ENCODE measurements at regions not wholly inside any gene's neighbourhood (a gene's known extent, or its start where the extent isn't known, plus 50 kb on each side); places are given as distances from the start of the nearest gene placed in this dataset.

GRCh38 chr1:96962751-96963211, 241.2 kb downstream of the PTBP2 start:
- H3K4me1 ChIP-seq (ENCODE audit: control insufficient read depth, insufficient read depth, low read length), result no peaks in the 10 kb centered on the region
- no peak for DNase-seq (ENCODE audit: low read depth, low spot score)
- H3K4me3 ChIP-seq (ENCODE audit: low read length), result no peak overlapping the region
- no peaks in the 10 kb centered on the region for H3K9me3 ChIP-seq (ENCODE audit: control insufficient read depth, insufficient read depth, low read length)
- WGBS (ENCODE audit: insufficient coverage, insufficient read length), result no CpG with 5 or more reads among the region's 4 CpGs
- no peak overlapping the region for H3K27ac ChIP-seq (ENCODE audit: low read length)
- H3K36me3 ChIP-seq (ENCODE audit: control insufficient read depth, insufficient read depth, low read length), result no peaks in the 10 kb centered on the region
- H3K27me3 ChIP-seq (ENCODE audit: control insufficient read depth, insufficient read depth, low read length), result no peaks in the 10 kb centered on the region

GRCh38 chr1:96964761-96965160, 243.2 kb downstream of the PTBP2 start:
- DNase-seq (ENCODE audit: low read depth, low spot score), result no peak
- Histone ChIP-seq H3K27me3 (ENCODE audit: control insufficient read depth, insufficient read depth, low read length) (no peaks in the 10 kb centered on the region), H3K27ac (ENCODE audit: low read length) (no peak overlapping the region), H3K36me3 (ENCODE audit: control insufficient read depth, insufficient read depth, low read length) (0 out of 2 replicates have a peak, but pooled peaks cover 2% of the 10 kb centered on the region), H3K4me1 (ENCODE audit: control insufficient read depth, insufficient read depth, low read length) (no peaks in the 10 kb centered on the region), H3K9me3 (ENCODE audit: control insufficient read depth, insufficient read depth, low read length) (no peaks in the 10 kb centered on the region), H3K4me3 (ENCODE audit: low read length) (no peak overlapping the region)
- WGBS (ENCODE audit: insufficient coverage, insufficient read length), result no CpG with 5 or more reads among the region's 1 CpG

GRCh38 chr1:96966536-96967138, 245.1 kb downstream of the PTBP2 start:
- Histone ChIP-seq H3K9me3 (ENCODE audit: control insufficient read depth, insufficient read depth, low read length) (no peaks in the 10 kb centered on the region), H3K4me3 (ENCODE audit: low read length) (no peak overlapping the region), H3K36me3 (ENCODE audit: control insufficient read depth, insufficient read depth, low read length) (0 out of 2 replicates have a peak, but pooled peaks cover 2% of the 10 kb centered on the region), H3K27ac (ENCODE audit: low read length) (no peak overlapping the region), H3K4me1 (ENCODE audit: control insufficient read depth, insufficient read depth, low read length) (no peaks in the 10 kb centered on the region), H3K27me3 (ENCODE audit: control insufficient read depth, insufficient read depth, low read length) (no peaks in the 10 kb centered on the region)
- DNase-seq (ENCODE audit: low read depth, low spot score), result peak; percentile 58
- WGBS (ENCODE audit: insufficient coverage, insufficient read length), result no CpG with 5 or more reads among the region's 15 CpGs

GRCh38 chr1:96967311-96967710, 245.7 kb downstream of the PTBP2 start:
- no peak for DNase-seq (ENCODE audit: low read depth, low spot score)
- Histone ChIP-seq H3K27ac (ENCODE audit: low read length) (no peak overlapping the region), H3K36me3 (ENCODE audit: control insufficient read depth, insufficient read depth, low read length) (0 out of 2 replicates have a peak, but pooled peaks cover 2% of the 10 kb centered on the region), H3K9me3 (ENCODE audit: control insufficient read depth, insufficient read depth, low read length) (no peaks in the 10 kb centered on the region), H3K4me3 (ENCODE audit: low read length) (no peak overlapping the region), H3K27me3 (ENCODE audit: control insufficient read depth, insufficient read depth, low read length) (no peaks in the 10 kb centered on the region), H3K4me1 (ENCODE audit: control insufficient read depth, insufficient read depth, low read length) (no peaks in the 10 kb centered on the region)
- no CpG with 5 or more reads among the region's 8 CpGs for WGBS (ENCODE audit: insufficient coverage, insufficient read length)

- H3K9me3 ChIP-seq (ENCODE audit: control insufficient read depth, insufficient read depth, low read length), result no peaks in the 10 kb centered on the region
- no peaks in the 10 kb centered on the region for H3K27me3 ChIP-seq (ENCODE audit: control insufficient read depth, insufficient read depth, low read length)
- no CpG with 5 or more reads among the region's 7 CpGs for WGBS (ENCODE audit: insufficient coverage, insufficient read length)
- H3K4me3 ChIP-seq (ENCODE audit: low read length), result no peak overlapping the region
- no peak overlapping the region for H3K27ac ChIP-seq (ENCODE audit: low read length)
- DNase-seq (ENCODE audit: low read depth, low spot score), result no peak
- H3K4me1 ChIP-seq (ENCODE audit: control insufficient read depth, insufficient read depth, low read length), result no peaks in the 10 kb centered on the region
- H3K36me3 ChIP-seq (ENCODE audit: control insufficient read depth, insufficient read depth, low read length), result 0 out of 2 replicates have a peak, but pooled peaks cover 2% of the 10 kb centered on the region
These were observed 247.0 kb downstream of the PTBP2 start for GRCh38 chr1:96968541-96968940.

- H3K36me3 ChIP-seq (ENCODE audit: control insufficient read depth, insufficient read depth, low read length), result 0 out of 2 replicates have a peak, but pooled peaks cover 2% of the 10 kb centered on the region
- no peak for DNase-seq (ENCODE audit: low read depth, low spot score)
- WGBS (ENCODE audit: insufficient coverage, insufficient read length), result no CpG with 5 or more reads among the region's 4 CpGs
- no peak overlapping the region for H3K4me3 ChIP-seq (ENCODE audit: low read length)
- H3K9me3 ChIP-seq (ENCODE audit: control insufficient read depth, insufficient read depth, low read length), result no peaks in the 10 kb centered on the region
- H3K27ac ChIP-seq (ENCODE audit: low read length), result no peak overlapping the region
- H3K27me3 ChIP-seq (ENCODE audit: control insufficient read depth, insufficient read depth, low read length), result no peaks in the 10 kb centered on the region
- no peaks in the 10 kb centered on the region for H3K4me1 ChIP-seq (ENCODE audit: control insufficient read depth, insufficient read depth, low read length)
These were observed 247.4 kb downstream of the PTBP2 start for GRCh38 chr1:96968983-96969382.

GRCh38 chr1:96969656-96970163, 248.1 kb downstream of the PTBP2 start:
- Histone ChIP-seq H3K4me1 (ENCODE audit: control insufficient read depth, insufficient read depth, low read length) (no peaks in the 10 kb centered on the region), H3K4me3 (ENCODE audit: low read length) (no peak overlapping the region), H3K27me3 (ENCODE audit: control insufficient read depth, insufficient read depth, low read length) (no peaks in the 10 kb centered on the region), H3K27ac (ENCODE audit: low read length) (no peak overlapping the region), H3K9me3 (ENCODE audit: control insufficient read depth, insufficient read depth, low read length) (no peaks in the 10 kb centered on the region), H3K36me3 (ENCODE audit: control insufficient read depth, insufficient read depth, low read length) (0 out of 2 replicates have a peak, but pooled peaks cover 2% of the 10 kb centered on the region)
- no CpG with 5 or more reads among the region's 1 CpG for WGBS (ENCODE audit: insufficient coverage, insufficient read length)
- DNase-seq (ENCODE audit: low read depth, low spot score), result no peak

- no peak for DNase-seq (ENCODE audit: low read depth, low spot score)
- Histone ChIP-seq H3K9me3 (ENCODE audit: control insufficient read depth, insufficient read depth, low read length) (no peaks in the 10 kb centered on the region), H3K4me1 (ENCODE audit: control insufficient read depth, insufficient read depth, low read length) (no peaks in the 10 kb centered on the region), H3K27me3 (ENCODE audit: control insufficient read depth, insufficient read depth, low read length) (no peaks in the 10 kb centered on the region), H3K4me3 (ENCODE audit: low read length) (no peak overlapping the region), H3K27ac (ENCODE audit: low read length) (no peak overlapping the region), H3K36me3 (ENCODE audit: control insufficient read depth, insufficient read depth, low read length) (0 out of 2 replicates have a peak, but pooled peaks cover 2% of the 10 kb centered on the region)
- no CpG with 5 or more reads among the region's 2 CpGs for WGBS (ENCODE audit: insufficient coverage, insufficient read length)
These were observed 249.9 kb downstream of the PTBP2 start for GRCh38 chr1:96971439-96971838.

GRCh38 chr1:96971849-96972602, 250.4 kb downstream of the PTBP2 start:
- Histone ChIP-seq H3K27ac (ENCODE audit: low read length) (no peak overlapping the region), H3K4me3 (ENCODE audit: low read length) (no peak overlapping the region)
- WGBS (ENCODE audit: insufficient coverage, insufficient read length), result no CpG with 5 or more reads among the region's 8 CpGs

GRCh38 chr1:96973605-96974004, 252.0 kb downstream of the PTBP2 start:
- no peaks in the 10 kb centered on the region for H3K9me3 ChIP-seq (ENCODE audit: control insufficient read depth, insufficient read depth, low read length)
- no peaks in the 10 kb centered on the region for H3K4me1 ChIP-seq (ENCODE audit: control insufficient read depth, insufficient read depth, low read length)
- no CpG with 5 or more reads among the region's 1 CpG for WGBS (ENCODE audit: insufficient coverage, insufficient read length)
- DNase-seq (ENCODE audit: low read depth, low spot score), result no peak
- no peaks in the 10 kb centered on the region for H3K27me3 ChIP-seq (ENCODE audit: control insufficient read depth, insufficient read depth, low read length)
- H3K4me3 ChIP-seq (ENCODE audit: low read length), result no peak overlapping the region
- H3K36me3 ChIP-seq (ENCODE audit: control insufficient read depth, insufficient read depth, low read length), result 0 out of 2 replicates have a peak, but pooled peaks cover 2% of the 10 kb centered on the region
- H3K27ac ChIP-seq (ENCODE audit: low read length), result no peak overlapping the region

More at GRCh38 chr1:96971849-96972602, 250.4 kb downstream of the PTBP2 start:
- Histone ChIP-seq H3K36me3 (ENCODE audit: control insufficient read depth, insufficient read depth, low read length) (0 out of 2 replicates have a peak, but pooled peaks cover 2% of the 10 kb centered on the region), H3K4me1 (ENCODE audit: control insufficient read depth, insufficient read depth, low read length) (no peaks in the 10 kb centered on the region), H3K27me3 (ENCODE audit: control insufficient read depth, insufficient read depth, low read length) (no peaks in the 10 kb centered on the region), H3K9me3 (ENCODE audit: control insufficient read depth, insufficient read depth, low read length) (no peaks in the 10 kb centered on the region)
- no peak for DNase-seq (ENCODE audit: low read depth, low spot score)

All from iPS DF 6.9 (cell line).